ENCODE measurements at regions not wholly inside any gene's neighbourhood (a gene's known extent, or its start where the extent isn't known, plus 50 kb on each side); places are given as distances from the start of the nearest gene placed in this dataset.
A peak's percentile ranks its signal among the peaks of the same experiment; 100 is the strongest.

DNA sequence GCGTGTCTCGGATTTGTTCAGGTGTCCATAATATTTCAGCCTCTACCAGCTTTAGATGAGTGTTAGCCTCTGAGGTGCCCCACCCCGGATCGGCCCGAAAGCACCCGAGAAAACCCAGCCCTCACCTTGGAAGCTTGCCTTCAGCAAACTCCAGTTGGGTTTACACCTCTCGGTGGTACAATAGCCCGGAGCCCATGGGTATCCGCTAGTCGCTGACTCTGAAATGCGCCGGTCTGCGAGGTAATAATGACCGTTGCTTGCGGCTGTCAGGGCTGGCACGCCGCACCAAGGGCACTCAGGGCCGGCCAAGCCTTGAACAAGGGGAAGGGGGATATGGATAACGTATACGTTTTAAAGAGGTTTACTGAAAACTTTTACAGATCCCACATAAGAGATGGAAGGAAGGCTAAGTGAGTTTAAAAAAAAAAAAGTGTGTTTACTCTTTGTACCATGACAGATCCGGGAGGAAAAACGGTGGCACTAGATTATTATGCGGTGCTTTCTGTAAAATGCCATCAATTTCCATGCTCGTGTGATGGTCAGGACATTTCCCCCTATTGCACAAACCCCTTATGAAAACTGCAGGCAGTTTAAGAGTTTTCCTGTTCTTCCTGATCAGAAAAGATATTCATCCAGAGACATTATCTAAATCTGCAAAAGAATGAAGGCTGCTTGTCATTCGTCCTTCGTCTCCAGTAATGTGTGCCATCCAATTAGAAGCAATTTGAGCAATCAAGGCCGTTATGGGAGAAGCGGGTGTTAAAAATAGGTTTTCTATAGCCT lies 124.2 kb downstream of the TMEM161B start:
- peak; percentile 77 for DNase-seq (ENCODE audit: low spot score)

GRCh38 chr5:88143693-88144218 lies 124.9 kb downstream of the TMEM161B start:
- DNase-seq (ENCODE audit: low spot score): no peak

DNA sequence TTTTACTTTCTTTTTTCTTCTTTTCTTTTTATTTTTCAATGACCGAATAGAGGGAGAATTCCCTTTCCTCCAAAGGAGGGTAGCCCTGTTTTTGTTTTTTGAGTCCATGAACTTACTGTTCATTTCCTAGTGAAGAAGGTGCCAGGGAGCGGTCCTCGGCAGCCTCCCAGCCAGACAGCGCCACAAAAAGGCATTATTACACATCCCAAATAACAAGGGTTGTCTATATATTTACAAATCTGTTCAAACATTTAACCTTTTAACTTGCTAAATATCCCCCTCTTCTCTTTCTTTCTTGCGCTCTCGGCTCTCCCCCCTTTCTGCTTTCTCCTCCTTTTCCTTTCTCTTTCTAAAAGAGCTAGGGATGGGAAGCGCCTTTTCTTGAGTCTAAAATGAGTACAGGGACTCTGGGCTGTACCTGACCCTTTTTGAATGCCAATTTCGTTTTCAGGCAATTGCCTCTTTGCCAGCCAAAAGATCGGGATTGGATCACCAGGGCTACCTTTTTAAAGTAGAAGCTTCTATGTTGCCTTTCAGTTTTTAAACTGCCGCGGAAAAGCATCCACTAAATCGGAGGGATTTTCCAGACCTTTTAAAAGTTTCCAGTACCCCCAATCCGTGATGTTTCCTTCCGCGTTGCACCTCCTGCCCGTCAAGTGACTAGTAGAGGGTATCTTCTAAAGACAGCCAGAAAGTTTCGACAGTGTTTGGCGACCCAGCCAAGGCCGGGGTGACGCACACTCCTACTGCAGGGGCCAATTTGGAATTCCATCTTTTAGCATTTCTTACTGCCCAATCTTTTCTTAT lies 125.6 kb downstream of the TMEM161B start:
- DNase-seq (ENCODE audit: low spot score): peak; percentile 60

GRCh38 chr5:88142636-88142885 lies 126.1 kb downstream of the TMEM161B start:
- DNase-seq (ENCODE audit: low spot score): no peak

GRCh38 chr5:88140856-88141752 lies 127.5 kb downstream of the TMEM161B start:
- peak; percentile 99 for DNase-seq (ENCODE audit: low spot score)

DNA sequence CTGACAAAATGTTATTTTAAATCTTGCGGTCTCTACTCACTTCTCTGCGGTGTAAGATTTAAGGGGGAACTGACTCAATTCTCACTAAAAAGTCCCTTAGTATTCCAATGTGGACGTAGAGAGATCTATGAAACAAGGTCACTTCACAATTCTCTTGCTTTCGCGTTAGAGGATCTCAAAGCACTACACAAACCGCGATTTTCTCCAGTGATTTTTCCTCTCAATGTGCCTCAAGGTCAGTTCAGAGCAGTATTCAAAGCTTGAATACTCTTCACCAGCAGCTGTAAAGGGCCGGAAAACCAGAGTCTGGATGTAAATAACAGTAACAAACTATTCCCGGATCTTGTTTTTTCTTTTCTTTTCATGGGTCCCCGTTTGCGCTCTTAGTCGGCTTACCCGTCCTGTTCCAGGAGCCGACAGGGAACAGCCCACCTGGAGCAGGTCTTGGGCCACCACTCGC lies 128.2 kb downstream of the TMEM161B start:
- DNase-seq (ENCODE audit: low spot score): peak; percentile 75

GRCh38 chr5:88130211-88130815 lies 138.3 kb downstream of the TMEM161B start:
- DNase-seq (ENCODE audit: low spot score): no peak

- no peak for DNase-seq (ENCODE audit: low spot score)
Observed at GRCh38 chr5:88128813-88129212, 139.8 kb downstream of the TMEM161B start.

DNA sequence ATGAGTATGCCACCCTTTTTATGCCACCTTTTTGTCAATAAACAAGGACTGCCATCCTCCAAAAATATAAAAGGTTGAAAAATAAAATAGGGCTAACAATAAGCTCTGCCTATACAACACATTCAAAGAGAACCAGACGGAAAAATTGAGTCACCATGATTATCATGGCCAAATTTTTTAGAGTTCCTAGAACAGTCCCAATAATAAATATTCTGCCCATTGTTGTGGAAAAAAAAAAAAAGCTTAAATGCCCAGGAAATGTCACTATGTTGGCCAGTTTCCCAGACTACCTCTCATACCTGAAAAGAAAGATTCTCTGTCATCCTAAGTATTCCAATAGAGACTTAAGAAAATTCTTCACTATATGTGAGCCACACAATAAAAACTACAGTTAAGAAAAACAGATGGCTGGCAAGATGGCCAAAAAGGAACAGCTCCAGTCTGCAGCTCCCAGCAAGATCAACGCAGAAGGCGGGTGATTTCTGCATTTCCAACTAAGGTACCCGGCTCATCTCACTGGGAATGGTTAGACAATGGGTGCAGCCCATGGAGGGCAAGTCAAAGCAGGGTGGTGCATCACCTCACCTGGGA lies 149.0 kb downstream of the TMEM161B start:
- peak; percentile 26 for DNase-seq (ENCODE audit: low spot score)

GRCh38 chr5:88118179-88118578 lies 150.5 kb downstream of the TMEM161B start:
- no peak for DNase-seq (ENCODE audit: low spot score)

GRCh38 chr5:88117546-88117945 lies 151.1 kb downstream of the TMEM161B start:
- no peak for DNase-seq (ENCODE audit: low spot score)

- no peak for DNase-seq (ENCODE audit: low spot score)
Observed at GRCh38 chr5:88116396-88116795, 152.2 kb downstream of the TMEM161B start.

DNA sequence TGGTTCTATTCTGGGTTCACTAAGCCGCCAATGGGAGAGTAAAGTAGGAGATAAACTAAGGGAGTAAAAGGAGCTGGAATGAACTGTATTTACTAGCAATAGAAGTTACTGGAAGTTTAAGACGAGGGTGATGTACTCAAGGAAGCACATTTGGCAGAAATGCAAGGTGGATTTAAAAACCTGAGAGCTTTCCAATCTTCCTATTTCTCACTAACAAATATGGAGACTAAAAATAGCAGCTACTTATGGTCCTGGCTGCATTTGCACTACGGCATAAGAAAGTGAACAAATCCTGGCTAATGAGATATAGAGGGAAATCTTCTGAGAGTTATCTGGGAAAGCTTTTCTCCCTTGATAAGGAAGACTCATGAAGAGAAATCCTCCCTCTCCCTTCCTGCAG lies 153.4 kb downstream of the TMEM161B start:
- DNase-seq (ENCODE audit: low spot score): no peak

GRCh38 chr5:88113429-88113828 lies 155.2 kb downstream of the TMEM161B start:
- no peak for DNase-seq (ENCODE audit: low spot score)

DNA sequence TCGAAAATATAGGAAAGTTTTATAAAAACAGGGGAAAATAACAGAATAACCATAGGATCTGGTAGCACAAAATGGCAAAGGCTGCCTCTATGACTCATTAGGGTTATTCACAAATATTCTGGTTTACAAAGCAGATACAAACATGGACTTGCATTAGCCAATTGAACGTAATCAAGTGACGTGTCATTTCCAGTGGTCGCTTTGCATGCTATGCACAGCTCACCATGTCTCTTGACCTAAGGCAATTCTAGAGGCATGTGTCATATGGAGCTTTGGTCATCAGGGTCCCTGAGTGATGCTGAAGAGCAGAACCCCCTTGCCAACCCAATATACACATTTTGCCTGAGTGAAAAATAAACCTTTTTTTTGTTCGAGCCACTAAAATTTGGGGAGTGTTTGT lies 158.8 kb downstream of the TMEM161B start:
- DNase-seq (ENCODE audit: low spot score): no peak

GRCh38 chr5:88108490-88109279 lies 160.0 kb downstream of the TMEM161B start:
- no peak for DNase-seq (ENCODE audit: low spot score)

DNA sequence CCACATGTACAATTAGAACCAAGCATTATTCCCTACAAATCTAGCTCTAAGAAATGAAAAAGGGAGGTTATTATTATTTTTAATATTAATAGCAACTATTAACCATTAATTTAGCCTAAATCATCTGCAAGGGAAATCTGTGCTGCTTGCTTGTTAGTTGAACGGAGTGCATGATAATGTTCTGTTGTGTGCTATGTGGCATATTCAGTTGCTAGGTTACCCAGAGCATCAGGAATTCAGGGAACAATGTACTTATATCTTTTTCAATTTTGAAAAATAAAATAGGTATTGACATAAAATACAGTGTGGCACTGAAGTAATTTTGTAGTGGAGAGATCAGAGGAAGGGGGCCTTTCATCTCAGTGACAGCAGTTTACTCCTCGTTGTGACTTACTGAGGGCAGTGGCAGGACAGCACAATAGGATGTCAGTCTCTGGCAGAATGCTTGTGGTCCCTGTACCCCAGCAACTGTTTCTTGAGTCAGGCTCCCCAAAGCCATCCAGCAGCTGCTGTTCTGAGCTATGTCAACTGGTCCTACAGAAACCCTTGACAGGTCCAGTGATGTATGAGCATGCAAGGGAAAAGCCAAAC lies 173.6 kb downstream of the TMEM161B start:
- no peak for DNase-seq (ENCODE audit: low spot score)

GRCh38 chr5:88094403-88094802 lies 174.2 kb downstream of the TMEM161B start:
- DNase-seq (ENCODE audit: low spot score): no peak

GRCh38 chr5:88093765-88094164 lies 174.9 kb downstream of the TMEM161B start:
- DNase-seq (ENCODE audit: low spot score): no peak

DNA sequence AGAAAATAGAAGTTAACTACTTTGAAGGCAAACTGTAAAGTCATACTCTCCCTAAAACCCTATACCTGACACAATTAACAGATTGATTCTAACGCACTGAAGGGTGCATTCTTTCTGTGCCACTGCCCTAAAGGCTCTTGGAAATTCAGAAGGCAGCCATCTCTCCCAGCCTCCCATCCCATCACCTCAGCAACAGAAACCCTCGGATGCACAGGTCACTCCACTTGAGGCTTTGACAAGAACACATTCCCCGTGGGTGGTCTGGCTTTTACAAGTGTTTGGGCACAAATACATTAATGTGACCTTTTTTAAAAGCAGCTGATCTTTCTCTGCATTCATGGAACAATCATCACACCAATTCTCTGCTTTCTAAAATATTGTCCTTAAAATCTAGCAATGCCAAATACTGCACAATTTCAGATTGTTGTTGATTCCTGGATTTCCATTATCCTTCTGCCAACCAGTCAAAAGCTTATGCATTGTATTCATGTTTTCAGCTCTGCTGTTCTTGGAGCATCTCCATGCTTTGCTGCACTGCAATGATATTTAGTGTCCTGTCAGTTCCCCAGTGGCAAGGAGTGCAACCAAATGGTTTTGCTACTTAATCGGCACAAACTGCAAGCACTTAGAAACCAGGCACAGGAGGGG lies 175.6 kb downstream of the TMEM161B start:
- DNase-seq (ENCODE audit: low spot score): peak; percentile 56

Data from cerebellar cortex (tissue), 1 donor.